ENCODE measurements at regions not wholly inside any gene's neighbourhood (a gene's known extent, or its start where the extent isn't known, plus 50 kb on each side); places are given as distances from the start of the nearest gene placed in this dataset.

- no peak for DNase-seq
These were observed 78.1 kb upstream of the GLI3 start for GRCh38 chr7:42315103-42315502.

GRCh38 chr7:42314696-42315095 is 77.7 kb upstream of the GLI3 start:
- DNase-seq, result no peak

- no peak for DNase-seq
These were observed 74.2 kb upstream of the GLI3 start for GRCh38 chr7:42311195-42311594.

- DNase-seq, result no peak
These were observed 56.0 kb upstream of the GLI3 start for GRCh38 chr7:42292991-42293521.

- DNase-seq, result no peak
These were observed 52.5 kb upstream of the GLI3 start for GRCh38 chr7:42289473-42289872.
